Smooth muscle cell (in vitro differentiated cells): ENCODE measurements at regions not wholly inside any gene's neighbourhood (a gene's known extent, or its start where the extent isn't known, plus 50 kb on each side); places are given as distances from the start of the nearest gene placed in this dataset.

Experiments
- DNase-seq: peaks from one replicate; lab custom pipeline; 2025; ENCODE audit not compliant: unreplicated experiment; lab: John Stamatoyannopoulos, UW
- H2AFZ ChIP-seq: fragments of 200-600 bp; sonication (generic); 2 replicates; pipeline ENCODE4 v1.6.0; 2016; ENCODE audit warnings: antibody characterized with exemption, low read depth, mild to moderate bottlenecking
- H3F3A ChIP-seq: fragments of 200-600 bp; sonication (generic); 2 replicates; pipeline ENCODE4 v1.6.0; 2017; ENCODE audit warnings: antibody characterized with exemption, low read depth
- H3K27ac ChIP-seq: fragments of 200-600 bp; sonication (generic); 2 replicates; pipeline ENCODE4 v1.5.1; 2016; ENCODE audit warnings: low read depth, mild to moderate bottlenecking
- H3K27me3 ChIP-seq: fragments of 200-600 bp; sonication (generic); 2 replicates; pipeline ENCODE4 v1.6.1; 2016; ENCODE audit warnings: low read depth, mild to moderate bottlenecking
- H3K36me3 ChIP-seq: fragments of 200-600 bp; sonication (generic); 2 replicates; pipeline ENCODE4 v1.5.1; 2016; ENCODE audit warnings: low read depth
- H3K4me1 ChIP-seq: fragments of 200-600 bp; sonication (generic); 2 replicates; pipeline ENCODE4 v1.5.1; 2016; ENCODE audit warnings: low read depth
- H3K4me2 ChIP-seq: fragments of 200-600 bp; sonication (generic); 2 replicates; pipeline ENCODE4 v1.6.0; 2016; ENCODE audit warnings: mild to moderate bottlenecking
- H3K4me3 ChIP-seq: fragments of 200-600 bp; sonication (generic); 2 replicates; pipeline ENCODE4 v1.5.1; 2016; ENCODE audit warnings: mild to moderate bottlenecking
- H3K79me2 ChIP-seq: fragments of 200-600 bp; sonication (generic); 2 replicates; pipeline ENCODE4 v1.6.0; 2016; ENCODE audit warnings: low read depth, mild to moderate bottlenecking
- H3K9ac ChIP-seq: fragments of 200-600 bp; sonication (generic); 2 replicates; pipeline ENCODE4 v1.6.0; 2016; ENCODE audit warnings: low read depth
- H3K9me3 ChIP-seq: fragments of 200-600 bp; sonication (generic); replicated peaks from 2 replicates; pipeline ENCODE4 v1.5.1; 2016; ENCODE audit warnings: low read depth
- H4K20me1 ChIP-seq: fragments of 200-600 bp; sonication (generic); 2 replicates; pipeline ENCODE4 v1.6.0; 2016; ENCODE audit warnings: low read depth
- CTCF ChIP-seq: fragments of 200-600 bp; sonication (generic); IDR thresholded peaks from 2 replicates; pipeline ENCODE4 v1.5.1; 2017; ENCODE audit warnings: borderline replicate concordance, mild to moderate bottlenecking, antibody characterized with exemption; ENCODE audit not compliant: insufficient read depth, poor library complexity, severe bottlenecking
- WGBS: methylation state at CpG from one replicate; pipeline ENCODE4 v1.1.7; 2016; ENCODE audit warnings: low lambda C conversion rate; 5-methylcytosine and 5-hydroxymethylcytosine counted together

- Histone ChIP-seq H3K79me2 (no peaks in the 10 kb centered on the region), H3K4me2 (no peak overlapping the region), H4K20me1 (no peaks in the 10 kb centered on the region), H3K9ac (no peak overlapping the region), H3K9me3 (no peaks in the 10 kb centered on the region), H3K27me3 (no peaks in the 10 kb centered on the region), H3K36me3 (no peaks in the 10 kb centered on the region), H3K27ac (no peak overlapping the region), H3F3A (no peaks in the 10 kb centered on the region), H3K4me1 (no peaks in the 10 kb centered on the region), H2AFZ (no peak overlapping the region), H3K4me3 (no peak overlapping the region)
- no peak for DNase-seq
- WGBS: 98% methylated on average over 1 of the region's 1 CpG
- no peak for TF ChIP-seq CTCF
Observed at GRCh38 chr5:155343468-155343867, 329.9 kb downstream of the KIF4B start.

- no peak overlapping the region for H3K27ac ChIP-seq
- H3K9me3 ChIP-seq: no peaks in the 10 kb centered on the region
- no peak overlapping the region for H2AFZ ChIP-seq
- H3K4me3 ChIP-seq: no peak overlapping the region
- H3K4me2 ChIP-seq: no peak overlapping the region
- no peaks in the 10 kb centered on the region for H3K79me2 ChIP-seq
- TF ChIP-seq CTCF: no peak
- no peak for DNase-seq
- no peaks in the 10 kb centered on the region for H3F3A ChIP-seq
- no peaks in the 10 kb centered on the region for H3K27me3 ChIP-seq
- H4K20me1 ChIP-seq: no peaks in the 10 kb centered on the region
- H3K4me1 ChIP-seq: no peaks in the 10 kb centered on the region
- H3K36me3 ChIP-seq: no peaks in the 10 kb centered on the region
- no peak overlapping the region for H3K9ac ChIP-seq
Observed at GRCh38 chr5:155353231-155353630, 339.7 kb downstream of the KIF4B start.

GRCh38 chr5:155366096-155366495, 352.5 kb downstream of the KIF4B start:
- TF ChIP-seq CTCF: no peak
- Histone ChIP-seq H4K20me1 (no peaks in the 10 kb centered on the region), H3K4me1 (no peaks in the 10 kb centered on the region), H3K27ac (no peak overlapping the region), H3K36me3 (no peaks in the 10 kb centered on the region), H3K9ac (no peak overlapping the region), H3K4me3 (no peak overlapping the region), H3K4me2 (no peak overlapping the region), H3K9me3 (no peaks in the 10 kb centered on the region), H2AFZ (no peak overlapping the region), H3K79me2 (no peaks in the 10 kb centered on the region), H3K27me3 (no peaks in the 10 kb centered on the region), H3F3A (no peaks in the 10 kb centered on the region)
- DNase-seq: no peak
- WGBS: 90% methylated on average over 4 of the region's 4 CpGs

GRCh38 chr5:155367841-155368240, 354.3 kb downstream of the KIF4B start:
- no peak overlapping the region for H3K27ac ChIP-seq
- H3K4me3 ChIP-seq: no peak overlapping the region
- TF ChIP-seq CTCF: no peak
- no peaks in the 10 kb centered on the region for H3K36me3 ChIP-seq
- no peaks in the 10 kb centered on the region for H4K20me1 ChIP-seq
- no peak overlapping the region for H3K4me2 ChIP-seq
- H3K9ac ChIP-seq: no peak overlapping the region
- H3K79me2 ChIP-seq: no peaks in the 10 kb centered on the region
- no peak for DNase-seq
- no peaks in the 10 kb centered on the region for H3K9me3 ChIP-seq
- H2AFZ ChIP-seq: no peak overlapping the region
- H3K27me3 ChIP-seq: no peaks in the 10 kb centered on the region
- H3F3A ChIP-seq: no peaks in the 10 kb centered on the region
- no peaks in the 10 kb centered on the region for H3K4me1 ChIP-seq
- 93% methylated on average over 4 of the region's 4 CpGs for WGBS
